Pons (tissue), 1 donor: ENCODE measurements at regions not wholly inside any gene's neighbourhood (a gene's known extent, or its start where the extent isn't known, plus 50 kb on each side); places are given as distances from the start of the nearest gene placed in this dataset.

Experiments
- DNase-seq: peaks from one replicate; pipeline ENCODE4 v3.0.0-alpha.2; 2016; ENCODE audit warnings: low spot score

DNA sequence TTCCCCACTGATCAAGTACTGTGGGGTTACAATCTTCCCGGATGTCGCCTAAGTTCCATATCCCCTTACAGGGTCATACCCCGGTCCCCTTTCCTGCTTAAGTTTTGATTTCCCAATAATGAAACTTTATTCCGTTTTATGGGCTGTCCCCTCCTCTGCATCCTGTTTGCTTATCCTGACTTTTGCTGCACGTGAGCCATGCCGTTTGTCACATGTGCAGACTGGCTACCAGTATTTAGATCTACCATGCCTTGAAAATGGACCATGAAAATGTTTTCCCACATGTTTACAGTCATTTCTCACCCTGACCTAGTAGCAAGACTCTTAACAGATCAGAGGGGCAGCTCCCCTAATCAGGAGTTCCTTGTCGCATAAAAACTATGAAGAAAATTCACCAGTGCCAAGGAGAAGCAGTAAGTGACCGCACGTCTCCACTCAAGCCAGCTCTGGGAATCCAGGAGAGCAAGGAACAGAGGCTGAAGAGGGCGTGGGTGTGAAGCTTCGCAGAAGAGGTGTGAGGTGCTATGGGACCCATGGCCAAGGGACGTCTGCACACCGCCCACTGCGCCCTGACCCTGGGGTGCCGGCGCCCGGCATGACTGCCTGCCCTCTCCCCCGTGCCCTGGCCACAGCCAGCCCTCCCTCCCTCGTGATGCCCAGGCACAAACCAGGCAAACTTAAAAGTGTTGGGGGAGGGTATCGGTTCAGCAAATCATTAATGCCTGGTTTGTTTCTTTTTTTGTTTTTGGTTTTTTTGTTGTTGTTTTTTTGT, 440.8 kb upstream of the SALL3 start:
- no peak for DNase-seq

DNA sequence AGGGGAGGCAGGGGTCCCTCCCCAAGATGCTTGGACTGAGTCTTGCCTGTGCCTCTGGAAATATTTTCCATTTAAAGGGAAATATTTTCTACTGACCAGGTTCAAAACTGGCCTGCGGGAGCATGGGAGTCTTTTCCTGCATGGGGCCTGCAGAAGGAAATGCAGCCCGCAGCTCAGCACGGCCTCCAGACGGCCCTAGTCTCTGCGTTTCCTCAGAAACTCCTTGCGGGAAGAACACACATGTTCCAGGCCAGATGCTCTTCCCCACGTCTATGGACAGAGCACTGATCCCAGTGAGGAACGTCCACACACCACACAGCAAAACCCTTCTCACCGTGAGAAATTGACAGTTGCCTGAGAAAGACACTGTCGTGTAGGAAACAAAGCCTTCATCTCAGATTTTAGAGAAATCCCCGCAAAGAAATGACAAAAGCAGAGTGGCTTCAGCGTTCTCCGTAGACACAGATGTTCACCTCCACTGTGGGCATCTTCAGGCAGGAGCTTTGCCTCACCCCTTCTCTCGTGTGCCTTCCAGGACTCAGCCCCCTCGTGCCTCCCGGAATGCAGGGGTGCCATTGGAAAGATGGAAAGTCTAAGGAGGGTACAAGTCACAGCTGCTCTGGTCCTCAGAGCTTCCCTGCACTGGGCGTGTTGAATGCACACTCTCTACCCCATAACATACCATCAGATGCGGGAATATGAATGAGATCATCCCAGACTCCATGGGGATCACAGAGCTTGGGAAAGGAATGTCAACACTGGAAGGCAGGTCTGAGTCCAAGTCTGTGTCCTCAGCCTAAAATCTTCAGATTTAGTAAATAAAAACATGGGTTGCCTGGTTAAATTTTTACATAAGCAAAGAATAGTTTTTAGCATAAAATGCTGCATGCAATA, 438.7 kb upstream of the SALL3 start:
- DNase-seq: no peak

DNA sequence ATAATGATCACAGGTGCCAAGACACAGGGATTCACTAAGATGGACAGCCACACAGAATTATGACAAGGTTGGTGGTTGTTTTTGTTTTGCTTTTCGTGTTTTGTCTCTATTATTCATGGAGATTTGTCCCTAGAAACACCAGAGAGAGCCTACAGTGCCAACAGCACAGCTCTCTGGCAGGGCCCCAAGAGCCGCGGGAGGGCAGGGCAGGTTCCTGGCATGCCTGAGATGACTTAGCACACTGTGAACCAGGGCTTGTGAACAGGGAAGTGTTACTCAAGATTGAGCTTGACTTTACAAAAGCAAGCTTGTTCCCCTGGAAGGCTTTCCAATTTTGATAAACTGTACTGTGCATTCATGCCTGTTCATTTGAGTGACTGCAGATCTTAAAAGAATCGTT, 437.4 kb upstream of the SALL3 start:
- peak; percentile 73 for DNase-seq

DNA sequence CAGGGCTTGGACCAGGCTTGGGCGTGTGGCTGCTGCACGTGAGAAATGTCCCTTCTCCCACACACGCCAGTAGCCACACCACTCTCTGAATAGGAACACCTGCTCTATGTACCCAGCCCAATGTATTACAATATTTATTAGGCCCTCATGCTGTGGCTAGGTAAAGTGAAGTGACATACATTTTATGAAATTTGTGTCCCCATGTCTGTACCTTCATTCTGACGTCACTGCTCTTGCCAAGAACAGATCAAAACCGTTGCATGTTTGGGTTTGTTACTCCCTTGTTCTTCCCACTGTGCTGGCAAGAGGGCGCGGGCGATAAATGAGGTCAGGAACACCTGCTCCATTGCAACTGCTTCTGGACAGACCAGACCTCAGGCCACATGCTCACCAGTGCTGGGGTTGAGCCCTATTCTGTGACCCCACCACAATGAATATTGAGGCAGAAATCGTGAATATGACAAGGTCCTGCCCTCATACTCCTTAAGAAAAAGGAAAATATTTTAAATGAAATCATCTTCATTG, 436.4 kb upstream of the SALL3 start:
- DNase-seq: no peak

DNA sequence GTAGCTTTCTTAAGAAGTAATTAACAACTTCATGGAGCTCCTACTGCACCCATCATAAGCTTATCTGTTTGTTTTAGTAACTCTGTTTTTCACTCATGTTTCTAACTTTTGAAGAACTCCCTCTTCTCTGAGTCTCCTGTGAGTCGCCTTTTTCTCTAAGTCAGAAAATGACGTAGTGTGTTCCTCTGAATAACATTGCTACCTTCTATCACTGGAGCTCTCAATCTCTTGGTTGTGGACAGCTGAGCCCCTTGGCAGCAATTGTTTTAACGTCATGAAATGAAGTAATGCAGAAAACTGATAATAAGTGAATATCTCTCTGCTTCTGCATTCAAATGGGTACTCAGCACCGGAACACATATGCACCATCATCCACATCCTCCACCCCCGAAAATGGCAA, 433.3 kb upstream of the SALL3 start:
- DNase-seq: no peak

DNA sequence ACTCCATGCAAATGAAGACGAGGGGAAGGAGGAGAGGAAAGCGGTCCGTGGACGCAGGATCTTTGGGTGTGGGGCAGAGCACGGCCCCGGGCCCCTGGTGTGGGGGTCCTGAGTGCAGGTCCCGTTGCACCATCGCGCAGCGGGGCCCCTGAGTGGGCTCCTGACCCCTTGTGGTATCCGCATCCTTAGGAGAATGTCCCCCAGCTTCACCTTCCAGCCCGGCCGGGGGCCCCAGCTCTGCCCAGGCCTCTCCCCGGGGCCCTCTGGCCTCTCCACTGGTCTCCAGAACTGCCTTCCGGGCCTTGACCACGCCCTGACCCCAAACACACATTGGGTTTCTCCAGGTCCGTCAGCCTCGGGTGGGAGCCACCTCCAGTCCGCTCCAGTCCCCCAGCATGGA, 431.8 kb upstream of the SALL3 start:
- DNase-seq: no peak

DNA sequence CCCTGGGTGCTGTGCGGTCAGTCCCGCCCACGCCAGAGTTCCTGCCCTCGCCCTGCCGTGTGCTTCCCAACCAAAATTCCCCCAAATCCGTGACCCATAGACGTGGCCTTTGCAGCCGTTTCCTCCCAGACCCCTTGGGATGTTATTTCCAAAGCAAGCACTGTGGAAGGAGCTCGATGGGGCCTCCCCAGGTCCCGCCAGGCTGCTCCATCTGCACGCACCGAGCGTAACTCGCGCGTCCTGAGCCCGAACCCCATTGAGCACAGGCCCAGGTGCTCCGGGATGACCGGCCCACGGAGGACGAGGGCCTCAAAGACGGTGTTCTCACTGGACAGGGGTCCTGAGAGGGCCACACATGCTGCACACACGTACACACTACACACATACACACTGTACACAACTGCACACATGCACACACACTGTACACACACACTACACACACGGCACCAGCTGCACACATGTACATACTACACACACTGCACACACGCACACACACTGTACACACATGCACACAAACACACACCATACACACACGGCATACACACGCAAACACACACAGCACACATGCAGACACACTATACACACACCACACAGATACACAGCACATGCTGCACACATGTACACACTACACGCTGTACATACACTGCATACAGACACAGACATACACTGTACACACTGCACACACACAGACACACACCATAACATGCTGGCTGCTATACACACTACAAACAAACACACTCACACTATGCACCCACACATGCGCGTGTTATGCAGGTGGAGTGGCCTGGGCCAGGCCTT, 431.2 kb upstream of the SALL3 start:
- no peak for DNase-seq

DNA sequence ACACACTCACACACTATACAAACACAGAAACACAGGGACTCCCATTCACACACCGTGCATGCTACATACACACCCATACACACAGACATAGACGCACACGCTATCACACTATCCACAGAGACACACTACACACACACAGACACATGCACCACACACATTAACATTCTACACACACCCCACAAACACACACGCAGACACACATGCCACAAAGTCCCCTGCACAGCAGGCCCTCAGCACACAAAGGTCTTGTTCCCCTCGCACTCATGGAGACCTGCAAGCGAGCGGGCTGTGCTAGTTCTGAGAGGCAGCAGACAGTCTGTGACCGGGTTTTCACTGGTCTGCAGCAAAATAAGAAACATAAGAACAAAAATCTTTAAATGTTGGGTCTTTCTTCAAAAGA, 429.6 kb upstream of the SALL3 start:
- DNase-seq: no peak

DNA sequence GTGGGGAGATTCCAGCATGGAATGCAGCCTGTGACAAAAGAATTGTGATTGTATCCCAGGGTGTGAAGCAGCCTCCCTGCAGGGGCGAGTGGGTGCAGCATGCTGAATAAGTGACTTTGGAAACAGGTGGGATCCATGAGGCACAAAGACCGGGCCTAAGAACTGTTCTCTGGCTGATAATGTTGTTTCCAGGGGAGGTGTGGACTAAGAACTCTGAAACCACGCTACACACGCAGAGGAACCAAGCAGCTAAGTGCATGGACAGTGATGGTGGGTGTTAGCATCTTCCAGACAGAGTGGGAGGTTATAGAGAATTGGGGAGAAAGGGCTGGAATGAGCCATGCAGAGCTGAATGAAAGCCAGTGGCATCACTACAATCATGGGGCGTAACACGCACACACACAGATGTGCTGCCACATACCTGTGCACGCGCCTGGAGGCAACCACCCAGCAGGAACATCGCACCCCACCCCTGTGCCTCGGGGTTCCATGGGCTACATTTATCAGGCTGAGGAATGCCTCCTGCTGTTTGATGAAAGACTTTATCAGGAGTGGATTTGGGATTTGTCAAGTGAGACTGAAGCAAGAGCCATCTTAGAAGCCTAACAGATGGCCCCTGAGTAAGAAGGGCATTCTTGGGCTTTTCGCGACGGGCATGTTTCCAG, 424.5 kb upstream of the SALL3 start:
- no peak for DNase-seq

DNA sequence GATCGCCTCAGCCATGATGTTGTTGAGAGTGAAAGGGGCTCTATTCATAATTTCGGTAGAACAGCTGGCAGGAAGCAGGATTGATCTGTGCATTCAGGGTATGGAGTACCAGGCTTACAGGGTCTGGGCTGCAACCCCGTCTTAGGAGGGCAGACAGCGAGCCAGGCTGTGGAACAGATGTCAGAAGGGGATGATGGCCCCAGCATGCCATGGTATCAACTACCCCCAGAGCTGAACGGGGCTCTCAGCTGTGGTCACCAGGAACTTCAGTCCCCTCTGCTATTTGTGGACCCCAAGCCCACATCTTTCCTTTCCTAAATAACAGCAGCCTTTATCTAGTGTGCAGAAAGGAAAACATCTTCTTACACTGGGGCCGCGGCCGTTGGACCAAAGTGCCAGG, 422.2 kb upstream of the SALL3 start:
- DNase-seq: no peak

DNA sequence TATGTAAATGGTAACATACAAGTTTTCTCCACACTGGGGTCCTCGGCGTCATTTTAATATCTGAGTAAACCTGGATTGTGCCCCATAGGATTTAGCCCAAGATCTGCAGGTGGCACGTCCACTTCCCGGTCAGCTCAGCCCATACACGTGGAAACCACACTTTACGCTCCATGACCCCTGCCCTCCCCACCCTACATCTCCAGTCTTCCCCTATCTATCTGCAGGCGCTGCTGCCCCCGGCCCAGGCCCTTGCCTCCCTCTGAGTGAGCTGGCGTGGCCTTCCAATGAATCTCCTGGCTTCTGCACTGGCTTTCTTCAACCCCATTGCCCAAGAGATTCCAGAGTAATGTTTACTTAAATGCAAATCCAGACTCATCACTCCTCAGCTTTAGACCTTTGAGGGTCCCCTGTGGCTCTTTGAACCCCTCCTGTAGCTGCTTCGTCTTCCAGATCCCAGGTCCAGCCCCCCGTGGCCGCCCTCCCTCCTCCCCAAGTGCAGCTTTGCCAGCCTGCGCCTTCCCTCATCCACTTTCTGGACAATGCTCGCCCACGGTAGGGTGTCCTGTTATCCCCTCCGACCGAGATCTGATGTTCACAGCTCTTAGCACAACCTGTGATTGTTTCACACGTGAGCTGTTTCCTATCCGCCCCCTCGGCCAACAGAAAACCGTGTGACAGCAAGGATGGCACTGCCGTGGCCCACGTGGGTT, 421.4 kb upstream of the SALL3 start:
- DNase-seq: no peak

DNA sequence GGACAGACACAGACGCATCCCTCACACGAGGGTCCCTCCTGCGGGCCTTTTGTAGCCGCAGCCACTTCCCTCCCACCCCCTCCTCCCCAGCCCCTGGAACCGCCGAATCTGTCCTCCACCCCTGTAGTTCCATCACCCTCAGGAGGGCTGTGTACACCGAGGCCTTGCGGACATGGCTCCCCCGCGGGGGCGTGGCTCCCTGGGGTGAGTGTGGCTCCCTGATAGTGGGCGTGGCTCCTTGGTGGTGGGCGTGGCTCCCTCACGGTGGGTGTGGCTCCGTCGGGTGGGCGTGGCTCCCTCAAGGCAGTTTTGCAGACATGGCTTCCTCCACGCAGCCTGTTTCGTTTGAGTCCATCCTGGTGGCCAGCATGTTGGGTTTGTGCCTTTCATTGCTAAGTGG, 420.7 kb upstream of the SALL3 start:
- no peak for DNase-seq

DNA sequence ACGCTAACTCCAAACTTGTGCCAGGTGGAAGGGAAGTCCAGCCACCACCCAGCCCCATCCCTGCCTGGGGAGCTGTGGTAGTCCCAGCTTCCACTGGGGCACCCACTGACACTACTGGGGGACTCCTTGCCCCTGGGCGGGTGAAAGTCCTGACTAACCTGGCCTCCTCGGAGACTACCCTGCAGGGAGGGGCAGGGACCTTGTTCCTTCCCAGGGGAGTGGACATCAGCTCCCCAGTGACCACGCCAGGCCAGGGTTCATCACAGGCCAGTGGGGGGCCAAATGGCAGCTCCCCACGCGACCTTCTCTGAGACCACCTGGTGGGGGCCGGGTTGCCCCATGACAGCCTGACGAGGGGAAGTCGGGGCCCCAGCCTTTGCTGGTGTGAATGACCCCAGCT, 420.0 kb upstream of the SALL3 start:
- no peak for DNase-seq

DNA sequence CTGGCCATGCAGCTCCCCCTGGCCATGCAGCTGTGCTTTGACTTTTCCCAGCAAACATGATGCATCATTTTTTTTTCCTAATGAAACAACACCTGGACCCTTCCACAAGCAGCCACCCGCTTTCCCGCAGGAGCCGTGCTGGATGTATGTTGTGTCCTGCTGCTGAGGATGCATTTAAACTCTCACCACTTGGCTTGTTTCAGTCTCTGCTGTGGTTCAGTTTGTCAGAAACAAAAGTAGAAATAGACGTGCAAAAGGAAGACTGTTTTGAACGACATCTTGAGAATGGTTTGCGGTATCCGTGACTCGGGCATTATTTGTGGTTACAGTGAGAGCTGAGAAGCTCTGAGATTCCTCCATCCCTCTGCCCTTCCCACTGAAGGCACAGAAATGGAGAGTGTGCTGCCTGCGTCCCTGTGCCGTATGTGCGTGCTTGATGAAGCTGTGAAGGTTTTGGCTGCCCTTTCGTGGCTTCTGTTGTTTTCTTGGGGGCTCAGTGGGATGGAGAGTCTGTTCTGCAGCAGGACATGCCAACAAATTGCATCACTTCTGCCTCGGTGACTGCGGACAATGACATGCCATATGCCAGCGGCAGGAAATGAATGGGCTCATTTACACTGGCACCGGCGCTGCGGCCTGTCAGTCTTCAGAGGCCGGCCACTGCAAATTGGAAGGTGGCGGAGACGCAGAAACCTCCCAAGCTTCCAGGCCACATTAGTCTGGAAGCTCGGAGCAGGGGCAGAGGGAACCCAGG, 417.7 kb upstream of the SALL3 start:
- peak; percentile 71 for DNase-seq

DNA sequence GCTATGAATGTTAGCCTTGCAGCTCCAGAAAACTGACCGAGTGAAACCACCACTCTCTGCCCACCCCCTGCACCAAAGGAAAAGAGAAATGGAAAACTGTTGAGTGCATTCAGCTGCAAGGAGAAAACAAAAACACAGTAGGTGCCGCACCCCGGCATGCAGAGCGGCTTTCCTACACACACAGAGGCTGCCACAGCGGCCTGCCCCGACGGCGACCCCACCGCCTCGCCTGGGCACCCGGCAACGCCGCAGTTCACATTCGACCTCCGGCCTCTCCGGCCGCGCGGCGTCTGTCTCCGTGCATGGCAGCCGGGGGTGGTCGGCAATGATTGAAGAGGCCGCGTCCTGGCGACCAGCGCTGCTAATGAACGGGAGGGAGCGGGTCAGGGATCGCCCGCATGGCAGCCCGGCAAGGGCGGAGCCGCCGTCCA, 417.1 kb upstream of the SALL3 start:
- DNase-seq: no peak

DNA sequence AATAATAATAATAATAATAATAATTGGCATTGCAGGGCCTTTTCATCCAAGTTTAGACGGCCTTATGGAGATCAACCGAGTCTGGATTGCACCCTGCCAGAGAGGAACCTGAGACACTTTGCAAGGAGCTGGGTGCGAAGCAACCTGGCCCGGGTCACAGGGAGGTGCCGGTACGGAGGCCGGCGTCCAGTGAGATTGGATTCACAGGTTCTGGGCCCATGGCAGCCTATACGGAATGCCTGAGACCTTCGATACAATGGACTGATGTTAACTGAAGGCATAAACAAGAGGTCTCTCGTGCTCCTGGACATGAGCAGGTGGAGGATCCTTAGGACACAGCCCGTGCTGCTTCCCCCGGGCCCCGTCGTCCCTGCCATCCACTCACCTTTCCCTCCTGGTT, 416.5 kb upstream of the SALL3 start:
- DNase-seq: no peak

DNA sequence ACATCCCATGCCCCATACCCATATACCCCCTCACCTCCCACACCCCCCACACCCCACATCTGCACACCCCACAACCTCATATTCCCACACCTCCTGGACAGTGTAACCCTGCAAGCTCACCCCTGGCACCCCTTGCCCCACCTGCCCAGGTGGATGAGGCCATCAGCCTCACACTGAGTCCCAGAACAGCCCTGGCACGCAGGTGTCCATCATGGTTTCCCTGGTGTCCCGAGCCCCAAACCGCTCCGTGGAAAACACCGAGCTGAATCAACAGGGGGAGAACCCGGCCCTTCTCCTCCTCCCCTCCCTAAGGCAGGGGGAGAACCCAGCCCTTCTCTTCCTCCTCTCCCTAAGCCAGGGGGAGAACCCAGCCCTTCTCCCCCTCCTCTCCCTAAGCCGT, 415.6 kb upstream of the SALL3 start:
- no peak for DNase-seq

DNA sequence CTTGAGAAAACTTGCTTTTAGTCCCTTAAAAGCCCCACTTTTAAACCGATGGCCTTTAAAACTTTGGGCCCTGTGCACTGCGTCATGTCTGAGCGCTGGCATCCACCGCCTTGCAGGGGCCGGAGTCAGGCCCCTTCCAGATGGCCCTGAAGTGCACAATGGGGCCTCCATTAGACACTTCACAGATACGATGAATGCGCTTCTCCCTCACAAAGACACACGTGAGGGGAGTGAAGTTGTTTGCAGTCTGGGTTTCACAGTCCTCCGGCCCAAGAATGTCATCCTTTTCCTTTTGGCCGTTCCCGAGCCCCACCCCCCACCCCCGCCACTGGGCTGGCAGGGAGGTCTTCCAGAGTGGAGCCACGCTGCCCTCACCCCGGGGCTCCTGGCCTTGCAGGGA, 415.1 kb upstream of the SALL3 start:
- no peak for DNase-seq

DNA sequence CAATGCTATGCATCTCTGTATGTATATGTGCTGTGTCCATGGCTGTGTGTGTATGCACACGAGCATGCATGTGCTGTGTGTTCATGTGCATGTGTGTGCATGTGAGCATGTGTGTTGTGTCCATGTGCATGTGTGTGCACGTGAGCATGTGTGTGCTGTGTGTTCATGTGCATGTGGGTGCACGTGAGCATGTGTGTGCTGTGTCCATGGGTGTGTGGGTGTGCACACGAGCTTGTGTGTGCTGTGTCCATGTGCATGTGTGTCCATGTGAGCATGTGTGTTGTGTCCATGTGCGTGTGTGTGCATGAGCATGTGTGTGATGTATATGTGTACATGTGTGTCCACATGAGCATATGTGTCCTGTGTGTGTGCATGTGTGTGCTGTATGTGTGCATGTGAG, 414.4 kb upstream of the SALL3 start:
- no peak for DNase-seq

DNA sequence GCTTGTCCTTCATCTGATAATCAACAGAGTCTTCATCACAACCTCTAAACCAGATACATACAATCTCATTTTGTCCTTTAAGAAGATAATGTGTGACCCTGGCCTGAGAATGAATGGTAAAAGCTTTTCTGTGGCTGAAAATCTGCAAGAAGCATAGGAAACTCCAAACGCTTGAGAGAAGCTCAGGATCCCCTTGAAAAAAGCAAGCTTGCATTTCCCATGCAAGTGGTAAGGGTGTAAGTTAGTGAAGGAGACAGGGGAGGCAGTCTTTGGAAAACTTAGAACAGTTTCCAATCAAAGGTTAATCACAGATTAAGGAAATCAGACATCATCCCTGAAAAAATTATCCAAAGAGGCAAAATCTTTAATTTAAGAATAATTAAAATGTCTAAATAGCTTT, 413.6 kb upstream of the SALL3 start:
- no peak for DNase-seq
